Lower lobe of right lung (tissue), 2 donors: ENCODE measurements at regions not wholly inside any gene's neighbourhood (a gene's known extent, or its start where the extent isn't known, plus 50 kb on each side); places are given as distances from the start of the nearest gene placed in this dataset.

Experiments used
- ATAC-seq, 2 donors: fragments of 200-7000 bp; cut with Tn5 transposase; one replicate each; pipeline ENCODE4 v1.9.1; 2020 to 2022; ENCODE audit warnings: mild to moderate bottlenecking in 2 of 2, moderate library complexity in 2 of 2
- DNase-seq: peaks from one replicate; pipeline ENCODE4 v3.0.0-alpha.2; 2020
- H3K27ac ChIP-seq: fragments of 200-600 bp; one replicate; pipeline ENCODE4 v1.8.0; 2022
- H3K27me3 ChIP-seq: fragments of 200-600 bp; one replicate; pipeline ENCODE4 v1.8.0; 2022; ENCODE audit warnings: low read depth
- H3K36me3 ChIP-seq: fragments of 200-600 bp; one replicate; pipeline ENCODE4 v1.8.0; 2022; ENCODE audit warnings: mild to moderate bottlenecking
- H3K4me1 ChIP-seq: fragments of 200-600 bp; one replicate; pipeline ENCODE4 v1.8.0; 2022
- H3K4me3 ChIP-seq: fragments of 200-600 bp; one replicate; pipeline ENCODE4 v1.8.0; 2022; ENCODE audit warnings: mild to moderate bottlenecking
- H3K9me3 ChIP-seq: fragments of 200-600 bp; one replicate; pipeline ENCODE4 v1.8.0; 2022
- intact Hi-C: fragments of 100-400 bp; cut with DNase I; formaldehyde crosslinking; loops from one replicate; pipeline ENCODE4 v1.11.0; 2022
- TF ChIP-seq, protein P1 (sequence below): fragments of 200-600 bp; IDR thresholded peaks from one replicate; pipeline ENCODE4 v1.8.0; 2022; ENCODE audit warnings: antibody characterized with exemption, mild to moderate bottlenecking
- donor health status: DM: no; HTN: yes; CAD: no; lungs with severe emphysema.

DNA sequence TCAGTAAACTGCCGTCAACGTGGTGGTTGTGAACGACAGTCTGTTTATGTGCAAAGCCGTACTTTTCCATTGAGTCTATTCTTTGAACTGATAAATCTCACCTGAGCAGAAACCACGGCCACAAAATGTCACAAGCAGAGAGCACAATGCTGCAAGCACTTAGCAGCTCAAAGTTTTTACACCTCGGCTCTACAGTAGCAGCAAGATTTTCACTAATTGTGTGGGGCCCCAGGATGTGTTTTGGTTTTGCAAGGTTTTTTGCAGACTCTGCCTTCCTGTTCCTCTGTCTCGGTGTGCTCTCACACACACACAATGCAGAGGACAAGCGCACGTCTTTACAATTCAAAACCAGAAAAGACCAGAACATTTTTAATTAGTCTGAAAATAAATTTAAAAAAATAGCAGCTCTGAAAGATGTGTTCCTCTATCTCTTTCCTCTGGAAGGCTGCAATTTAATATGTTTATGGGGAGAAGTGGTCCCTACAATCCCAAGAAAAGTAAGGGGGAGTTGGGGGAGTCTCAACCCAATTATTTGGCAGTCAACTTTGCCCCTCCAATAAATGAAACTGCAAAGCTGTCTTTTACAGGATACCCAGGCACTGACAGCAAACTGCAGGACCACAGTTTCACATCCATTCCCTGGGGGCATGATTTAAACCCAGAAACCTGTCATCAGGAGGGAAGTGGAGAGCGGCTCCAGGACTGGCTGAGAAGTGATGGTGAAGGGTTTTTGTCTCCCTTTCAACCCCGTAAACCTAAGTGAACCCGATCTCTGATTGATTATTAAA is 73.8 kb upstream of the SFMBT2 start:
- H3K4me1 ChIP-seq: peaks cover 6% of the 10 kb centered on the region
- peak; percentile 54 to 72 for ATAC-seq
- H3K27me3 ChIP-seq: peaks cover 9% of the 10 kb centered on the region
- H3K9me3 ChIP-seq: no peaks in the 10 kb centered on the region
- H3K27ac ChIP-seq: peak overlapping the region; percentile 7
- peak overlapping the region; percentile 0 for H3K4me3 ChIP-seq
- DNase-seq: no peak
- intact Hi-C loops: no loop called here
- TF ChIP-seq, protein P1, sequence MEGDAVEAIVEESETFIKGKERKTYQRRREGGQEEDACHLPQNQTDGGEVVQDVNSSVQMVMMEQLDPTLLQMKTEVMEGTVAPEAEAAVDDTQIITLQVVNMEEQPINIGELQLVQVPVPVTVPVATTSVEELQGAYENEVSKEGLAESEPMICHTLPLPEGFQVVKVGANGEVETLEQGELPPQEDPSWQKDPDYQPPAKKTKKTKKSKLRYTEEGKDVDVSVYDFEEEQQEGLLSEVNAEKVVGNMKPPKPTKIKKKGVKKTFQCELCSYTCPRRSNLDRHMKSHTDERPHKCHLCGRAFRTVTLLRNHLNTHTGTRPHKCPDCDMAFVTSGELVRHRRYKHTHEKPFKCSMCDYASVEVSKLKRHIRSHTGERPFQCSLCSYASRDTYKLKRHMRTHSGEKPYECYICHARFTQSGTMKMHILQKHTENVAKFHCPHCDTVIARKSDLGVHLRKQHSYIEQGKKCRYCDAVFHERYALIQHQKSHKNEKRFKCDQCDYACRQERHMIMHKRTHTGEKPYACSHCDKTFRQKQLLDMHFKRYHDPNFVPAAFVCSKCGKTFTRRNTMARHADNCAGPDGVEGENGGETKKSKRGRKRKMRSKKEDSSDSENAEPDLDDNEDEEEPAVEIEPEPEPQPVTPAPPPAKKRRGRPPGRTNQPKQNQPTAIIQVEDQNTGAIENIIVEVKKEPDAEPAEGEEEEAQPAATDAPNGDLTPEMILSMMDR: no peak
- no peaks in the 10 kb centered on the region for H3K36me3 ChIP-seq

DNA sequence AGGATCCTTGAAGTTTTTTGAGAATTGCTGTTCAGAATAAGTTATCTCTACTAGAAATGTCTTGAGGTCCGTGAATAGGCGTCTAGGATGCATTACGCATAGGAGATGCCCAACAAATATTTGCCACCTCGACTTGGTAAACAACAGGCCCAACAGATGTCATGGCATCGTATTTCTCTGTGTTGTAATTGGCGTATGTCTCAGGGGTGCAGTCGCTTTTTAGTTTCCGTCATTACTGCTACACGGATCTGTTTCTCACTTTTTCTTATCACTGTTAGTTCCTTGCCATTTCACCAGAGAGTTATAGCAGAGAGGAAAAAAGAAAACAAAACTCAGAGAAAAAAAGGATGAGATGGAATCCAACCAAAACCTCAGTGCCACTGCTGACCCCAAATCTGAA is 73.0 kb upstream of the SFMBT2 start:
- peaks cover 9% of the 10 kb centered on the region for H3K27me3 ChIP-seq
- H3K36me3 ChIP-seq: no peaks in the 10 kb centered on the region
- H3K9me3 ChIP-seq: no peaks in the 10 kb centered on the region
- DNase-seq: no peak
- H3K27ac ChIP-seq: peak overlapping the region; percentile 20
- intact Hi-C loops: no loop called here
- H3K4me1 ChIP-seq: peaks cover 6% of the 10 kb centered on the region
- TF ChIP-seq, protein P1: no peak
- ATAC-seq: no peak
- no peak overlapping the region for H3K4me3 ChIP-seq

DNA sequence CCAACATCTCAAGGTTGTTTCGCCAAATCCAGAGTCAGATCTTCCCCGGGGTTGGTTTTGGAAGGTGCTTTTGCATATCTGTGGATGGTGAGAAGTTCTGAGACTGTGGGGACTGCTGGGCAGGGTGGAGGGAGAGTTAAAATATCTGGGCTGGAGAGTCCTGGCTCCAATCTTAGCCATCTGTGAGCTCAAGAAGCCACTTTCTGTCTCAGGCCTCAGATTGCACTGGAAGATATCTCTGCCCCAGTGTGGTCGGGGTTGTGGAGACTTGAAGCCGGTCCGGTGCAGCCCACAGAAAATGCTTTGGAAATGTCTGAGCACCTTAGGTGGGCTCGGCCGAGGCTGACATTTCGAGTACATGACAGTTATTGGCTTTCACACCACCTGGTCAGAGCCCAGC is 72.2 kb upstream of the SFMBT2 start:
- no peak overlapping the region for H3K4me3 ChIP-seq
- no peak for ATAC-seq
- peaks cover 6% of the 10 kb centered on the region for H3K4me1 ChIP-seq
- intact Hi-C loops: no loop called here
- H3K9me3 ChIP-seq: no peaks in the 10 kb centered on the region
- TF ChIP-seq, protein P1: no peak
- H3K27me3 ChIP-seq: peaks cover 9% of the 10 kb centered on the region
- no peak overlapping the region for H3K27ac ChIP-seq
- no peaks in the 10 kb centered on the region for H3K36me3 ChIP-seq
- DNase-seq: no peak

DNA sequence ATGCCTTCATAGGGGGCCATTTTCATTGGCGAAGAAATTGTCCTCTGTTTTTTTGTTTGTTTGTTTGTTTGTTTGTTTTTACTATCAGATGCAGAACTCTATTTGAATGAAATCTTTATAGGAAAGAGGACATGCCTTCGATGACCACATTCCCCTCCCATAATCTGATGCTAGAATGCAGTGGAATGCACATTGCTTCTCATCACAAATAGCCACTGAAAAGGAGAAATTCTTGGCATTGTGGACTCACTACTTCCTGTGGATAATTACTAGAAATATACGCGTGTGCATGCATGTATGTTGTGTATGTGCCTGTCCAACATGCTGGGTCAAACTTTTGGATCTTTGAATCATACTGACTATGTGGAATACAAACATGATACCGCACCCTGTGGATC is 70.5 kb upstream of the SFMBT2 start:
- Histone ChIP-seq H3K9me3 (no peaks in the 10 kb centered on the region), H3K4me3 (no peak overlapping the region), H3K27ac (no peak overlapping the region), H3K27me3 (peaks cover 9% of the 10 kb centered on the region), H3K36me3 (no peaks in the 10 kb centered on the region), H3K4me1 (peaks cover 6% of the 10 kb centered on the region)
- DNase-seq (no peak), ATAC-seq (no peak)
- TF ChIP-seq, protein P1: no peak
- intact Hi-C loops: no loop called here

DNA sequence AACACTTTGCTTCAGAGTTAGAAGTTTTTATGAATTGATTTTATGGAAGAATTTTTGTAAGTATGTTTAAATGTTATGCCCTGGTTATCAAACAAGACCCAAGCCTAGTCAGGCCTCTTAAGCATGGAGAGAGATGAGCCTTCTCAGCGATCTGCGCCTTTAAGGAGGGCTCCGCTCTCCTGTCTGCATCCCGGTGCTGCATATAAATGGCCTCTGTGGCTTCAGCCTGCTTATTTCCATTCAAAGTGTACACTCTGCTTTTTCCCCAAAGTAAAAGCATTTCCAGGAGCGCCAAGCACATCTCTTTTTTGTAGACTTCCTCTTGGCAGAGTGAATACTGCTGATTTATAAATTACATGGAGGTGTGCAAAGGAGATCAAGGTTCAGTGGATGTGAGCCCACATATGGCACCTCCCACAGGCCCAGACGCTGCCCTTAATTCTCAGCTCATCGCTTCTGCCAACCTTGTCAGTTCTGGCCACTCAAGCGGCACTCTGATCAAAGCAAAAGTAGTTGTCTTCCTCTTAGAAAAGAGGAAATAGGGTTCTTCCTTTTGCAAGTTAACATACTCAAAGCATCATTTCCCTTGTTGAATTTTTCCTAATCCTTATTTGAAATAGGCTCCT is 70.0 kb upstream of the SFMBT2 start:
- ATAC-seq (peak in 1 of 2 donors; percentile 34), DNase-seq (no peak)
- Histone ChIP-seq H3K4me3 (no peak overlapping the region), H3K27me3 (peaks cover 5% of the 10 kb centered on the region), H3K9me3 (no peaks in the 10 kb centered on the region), H3K27ac (no peak overlapping the region), H3K4me1 (peaks cover 6% of the 10 kb centered on the region), H3K36me3 (no peaks in the 10 kb centered on the region)
- TF ChIP-seq, protein P1: no peak
- intact Hi-C loops: no loop called here
